ENCODE measurements at regions not wholly inside any gene's neighbourhood (a gene's known extent, or its start where the extent isn't known, plus 50 kb on each side); places are given as distances from the start of the nearest gene placed in this dataset.

GRCh38 chr9:6149315-6149714 lies 66.3 kb upstream of the IL33 start:
- no peak for DNase-seq (ENCODE audit: low read depth, low spot score)
- no peak overlapping the region for H3K9ac ChIP-seq (ENCODE audit: control insufficient read depth, extremely low read depth, insufficient read depth, low read length)
- no peak overlapping the region for H3K4me2 ChIP-seq (ENCODE audit: control insufficient read depth, extremely low read depth, insufficient read depth, low read depth, low read length)
- TF ChIP-seq EZH2 (IDR thresholded peaks at IDR 0.05; ENCODE audit: low read length): no peak
- no peak for TF ChIP-seq CTCF (optimal IDR thresholded peaks at IDR 0.05 in 1 of 3, IDR thresholded peaks at IDR 0.05 in 1 of 3, conservative IDR thresholded peaks at IDR 0.05 in 1 of 3; ENCODE audit: extremely low read depth in 1 of 3, insufficient read depth in 2 of 3, low read length in 3 of 3)
- dilution Hi-C loops (cut with MboI; ENCODE audit: extremely low pct_ligation_motif_present, low sequenced_read_pairs): no loop called here
- no peaks in the 10 kb centered on the region for H3K36me3 ChIP-seq (ENCODE audit: control insufficient read depth in 2 of 2, extremely low read depth in 1 of 2, insufficient read depth in 2 of 2, low read length in 2 of 2)
- no peaks in the 10 kb centered on the region for H3K9me3 ChIP-seq (ENCODE audit: control insufficient read depth, low read depth, low read length)
- no peaks in the 10 kb centered on the region for H3K9me1 ChIP-seq (ENCODE audit: control insufficient read depth, extremely low read depth, insufficient read depth, low read length)
- no peaks in the 10 kb centered on the region for H3K27me3 ChIP-seq (ENCODE audit: control insufficient read depth, extremely low read depth, insufficient read depth, low read length)
- H2AFZ ChIP-seq (ENCODE audit: control insufficient read depth, low read length): no peak overlapping the region
- peaks cover 9% of the 10 kb centered on the region for H3K4me1 ChIP-seq (ENCODE audit: control insufficient read depth, extremely low read depth, insufficient read depth, low read length)
- H4K20me1 ChIP-seq (ENCODE audit: control insufficient read depth, extremely low read depth, insufficient read depth, low read length): no peaks in the 10 kb centered on the region
- FAIRE-seq: no peak
- no peaks in the 10 kb centered on the region for H3K79me2 ChIP-seq (ENCODE audit: control insufficient read depth, insufficient read depth, low read length)
- H3K4me3 ChIP-seq (ENCODE audit: control insufficient read depth in 2 of 3, extremely low read depth in 1 of 3, insufficient read depth in 2 of 3, low read depth in 1 of 3, low read length in 3 of 3): no peak overlapping the region
- no peak overlapping the region for H3K27ac ChIP-seq (ENCODE audit: control insufficient read depth, insufficient read depth, low read length)

- Histone ChIP-seq H3K27me3 (ENCODE audit: control insufficient read depth, extremely low read depth, insufficient read depth, low read length) (no peaks in the 10 kb centered on the region), H3K4me3 (ENCODE audit: control insufficient read depth in 2 of 3, extremely low read depth in 1 of 3, insufficient read depth in 2 of 3, low read depth in 1 of 3, low read length in 3 of 3) (no peak overlapping the region), H4K20me1 (ENCODE audit: control insufficient read depth, extremely low read depth, insufficient read depth, low read length) (no peaks in the 10 kb centered on the region), H3K79me2 (ENCODE audit: control insufficient read depth, insufficient read depth, low read length) (no peaks in the 10 kb centered on the region), H3K9me1 (ENCODE audit: control insufficient read depth, extremely low read depth, insufficient read depth, low read length) (no peaks in the 10 kb centered on the region), H3K9ac (ENCODE audit: control insufficient read depth, extremely low read depth, insufficient read depth, low read length) (no peak overlapping the region), H2AFZ (ENCODE audit: control insufficient read depth, low read length) (no peak overlapping the region), H3K9me3 (ENCODE audit: control insufficient read depth, low read depth, low read length) (no peaks in the 10 kb centered on the region), H3K4me2 (ENCODE audit: control insufficient read depth, extremely low read depth, insufficient read depth, low read depth, low read length) (no peak overlapping the region), H3K36me3 (ENCODE audit: control insufficient read depth in 2 of 2, extremely low read depth in 1 of 2, insufficient read depth in 2 of 2, low read length in 2 of 2) (no peaks in the 10 kb centered on the region), H3K4me1 (ENCODE audit: control insufficient read depth, extremely low read depth, insufficient read depth, low read length) (peaks cover 3% of the 10 kb centered on the region), H3K27ac (ENCODE audit: control insufficient read depth, insufficient read depth, low read length) (no peak overlapping the region)
- TF ChIP-seq EZH2 (IDR thresholded peaks at IDR 0.05; ENCODE audit: low read length) (no peak), CTCF (optimal IDR thresholded peaks at IDR 0.05 in 1 of 3, IDR thresholded peaks at IDR 0.05 in 1 of 3, conservative IDR thresholded peaks at IDR 0.05 in 1 of 3; ENCODE audit: extremely low read depth in 1 of 3, insufficient read depth in 2 of 3, low read length in 3 of 3) (no peak)
- DNase-seq (ENCODE audit: low read depth, low spot score) (no peak), FAIRE-seq (no peak)
- dilution Hi-C loops (cut with MboI; ENCODE audit: extremely low pct_ligation_motif_present, low sequenced_read_pairs): no loop called here
These were observed 67.8 kb upstream of the IL33 start for GRCh38 chr9:6147846-6148245.
